DMS53 treated with DMSO at 0.1 percent for 48 hours (cell line): ENCODE measurements at regions not wholly inside any gene's neighbourhood (a gene's known extent, or its start where the extent isn't known, plus 50 kb on each side); places are given as distances from the start of the nearest gene placed in this dataset.

Experiments
- DNase-seq: peaks from one replicate; lab custom pipeline; 2025; ENCODE audit not compliant: unreplicated experiment; lab: John Stamatoyannopoulos, UW

DNA sequence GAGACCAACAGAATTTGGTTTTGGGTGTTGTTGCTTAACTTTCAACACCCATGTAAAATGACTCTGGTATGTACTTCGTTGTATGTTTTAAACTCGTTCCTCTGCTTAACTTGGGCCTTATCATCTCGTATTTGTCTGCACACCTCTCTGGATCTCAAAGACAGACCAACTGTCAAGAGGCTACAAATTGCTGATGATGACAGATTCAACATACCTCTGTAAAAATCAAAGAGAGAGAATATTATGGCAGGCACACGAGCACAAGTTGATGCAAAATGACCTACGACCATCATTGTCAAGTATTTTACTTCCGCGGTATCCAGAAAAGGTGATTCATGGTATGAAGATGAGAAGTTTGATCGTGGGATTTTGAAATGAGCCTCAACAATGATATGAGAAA lies 132.1 kb upstream of the ARGLU1 start:
- DNase-seq = no peak

DNA sequence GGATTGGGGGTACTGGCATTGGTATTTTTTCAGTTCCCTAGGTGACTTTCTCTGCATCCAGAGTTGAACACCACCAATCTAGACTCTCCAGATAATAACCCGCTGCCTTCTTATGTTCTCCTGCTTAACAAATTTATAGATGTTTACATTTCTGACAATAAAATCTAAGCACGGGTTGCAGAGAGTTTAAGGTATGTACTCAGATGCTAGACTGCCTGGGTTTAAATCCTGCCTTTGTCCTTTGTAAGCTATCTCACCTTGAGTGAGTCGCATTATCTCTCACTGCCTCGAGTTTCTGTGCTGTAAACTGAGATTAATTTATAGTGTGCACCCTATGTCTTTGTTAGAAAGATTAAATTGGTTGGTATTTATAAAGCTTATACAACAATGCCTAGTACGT lies 131.4 kb upstream of the ARGLU1 start:
- DNase-seq = no peak

DNA sequence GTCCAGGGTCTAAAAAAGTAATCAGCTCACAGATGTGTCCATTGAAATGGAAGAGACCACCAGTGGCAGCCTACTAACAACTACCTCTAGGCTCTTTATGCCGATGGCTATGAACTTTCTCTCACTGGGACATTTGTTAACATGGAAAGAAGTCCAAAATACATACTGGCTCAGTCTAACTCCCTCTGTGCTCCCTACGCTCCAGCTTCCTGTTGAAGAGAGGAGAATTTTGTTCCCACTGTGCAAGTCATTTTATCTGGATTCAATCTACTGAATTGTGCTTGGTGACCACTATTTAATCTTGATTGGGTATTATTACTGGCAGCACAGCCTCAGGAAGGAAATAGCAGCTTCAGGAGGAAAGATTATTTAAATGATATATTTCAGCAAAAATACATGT lies 128.8 kb upstream of the ARGLU1 start:
- no peak for DNase-seq

DNA sequence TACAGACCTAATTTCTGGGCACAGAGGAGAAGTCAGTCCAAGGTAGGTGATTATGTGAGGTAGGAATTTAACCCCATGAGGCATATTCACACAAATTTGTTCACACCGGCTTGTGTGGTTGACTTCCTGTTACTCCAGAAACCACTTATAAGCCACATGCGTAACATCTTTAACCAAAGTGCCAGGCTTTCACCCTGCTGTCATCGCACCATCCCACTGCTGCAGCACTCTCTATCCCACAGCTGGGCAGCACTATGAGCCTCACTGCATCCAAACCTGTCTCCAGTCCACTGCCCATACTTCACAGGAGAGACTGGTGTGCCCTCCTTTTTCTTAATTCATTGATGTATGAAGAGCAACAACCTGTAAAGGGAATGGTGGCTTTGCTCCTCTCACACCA lies 128.2 kb upstream of the ARGLU1 start:
- DNase-seq = no peak

DNA sequence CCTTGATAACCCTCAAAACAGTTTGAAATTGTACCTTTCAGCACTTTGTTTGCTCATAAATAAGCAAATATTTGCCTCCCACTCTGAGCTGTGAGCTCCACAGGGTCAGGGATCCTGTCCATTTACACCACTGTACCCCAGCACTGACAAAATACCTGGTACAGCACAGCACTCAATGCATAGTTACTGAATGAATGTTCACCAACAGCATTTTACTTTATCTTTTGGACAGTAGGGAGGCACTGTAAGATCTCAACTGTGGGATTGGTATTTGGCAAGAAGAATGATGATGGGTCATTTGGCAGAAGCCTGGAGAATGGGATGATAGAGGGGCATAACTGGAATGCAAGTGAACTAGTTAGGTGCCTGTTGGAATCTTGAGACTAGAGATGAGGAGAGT lies 127.2 kb upstream of the ARGLU1 start:
- DNase-seq = no peak

DNA sequence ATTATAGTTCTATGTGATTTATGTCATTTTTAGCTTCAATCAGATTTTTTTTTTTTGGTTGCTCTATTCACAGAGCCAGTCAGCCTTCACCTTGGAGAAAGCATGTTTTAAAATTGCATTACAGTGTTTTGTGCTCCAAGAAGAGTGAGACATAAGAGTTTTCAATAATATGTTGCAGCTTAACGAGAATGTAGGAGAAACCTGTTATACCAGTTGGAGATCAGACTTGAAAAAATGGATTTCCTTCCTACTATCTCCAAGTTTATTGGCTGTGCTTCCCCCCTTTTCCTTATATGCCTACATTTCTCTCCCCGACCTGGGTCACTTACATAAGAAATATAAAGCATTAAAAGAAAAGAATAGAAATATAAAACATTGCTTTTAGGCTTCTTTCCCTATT lies 123.9 kb upstream of the ARGLU1 start:
- DNase-seq = peak; percentile 1

DNA sequence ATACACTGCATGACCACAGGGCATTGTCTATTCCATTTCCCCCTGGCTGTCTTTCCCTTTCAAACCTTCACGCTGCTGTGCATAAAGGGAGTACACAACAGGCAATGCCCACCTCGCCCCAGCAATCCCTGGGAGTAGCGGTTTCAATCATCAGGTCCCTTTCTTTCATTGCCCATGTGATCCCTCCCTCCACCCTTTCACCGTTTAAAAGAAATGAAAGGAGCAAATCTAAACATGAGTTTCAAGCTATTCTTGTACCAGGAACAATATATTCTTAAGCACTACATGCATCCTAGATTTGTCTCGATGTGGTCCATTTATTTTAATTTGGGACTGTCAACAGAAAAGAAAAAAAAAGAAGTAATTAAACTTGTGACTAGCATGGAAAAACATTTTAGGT lies 123.4 kb upstream of the ARGLU1 start:
- no peak for DNase-seq

DNA sequence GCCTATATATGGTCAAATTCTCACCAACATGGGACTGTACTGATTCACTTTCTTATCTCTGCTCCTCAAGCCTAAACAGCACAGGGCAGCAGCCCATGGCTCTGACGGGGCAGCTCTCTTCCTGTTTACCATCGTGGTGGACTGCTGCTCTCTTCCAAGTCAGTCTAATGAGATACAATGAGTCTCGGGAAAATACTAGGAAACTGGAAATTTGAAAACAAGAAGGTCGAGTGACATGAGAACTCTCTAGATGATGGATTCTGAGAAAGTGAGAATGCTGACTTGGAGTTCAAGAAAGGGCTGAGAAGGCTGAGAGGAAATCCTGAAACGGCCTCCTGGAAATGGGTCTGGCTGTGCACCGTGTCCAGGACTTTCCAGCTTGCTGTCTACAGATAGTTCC lies 122.8 kb upstream of the ARGLU1 start:
- no peak for DNase-seq

DNA sequence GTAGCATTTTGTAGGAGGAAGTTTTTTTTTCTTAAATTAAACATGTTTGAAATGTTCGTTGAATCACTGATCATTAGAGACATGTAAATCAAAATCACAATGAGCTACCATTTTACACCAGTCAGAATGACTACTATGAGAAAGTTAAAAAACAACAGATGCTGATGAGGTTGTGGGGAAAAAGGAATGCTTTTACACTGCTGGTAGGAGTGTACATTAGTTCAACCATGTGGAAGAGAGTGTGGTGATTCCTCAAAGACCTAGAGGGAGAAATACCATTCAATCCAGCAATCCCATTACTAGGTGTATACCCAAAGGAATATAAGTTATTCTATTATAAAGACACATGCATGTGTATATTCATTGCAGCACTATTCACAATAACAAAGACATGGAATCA lies 122.0 kb upstream of the ARGLU1 start:
- DNase-seq = no peak

DNA sequence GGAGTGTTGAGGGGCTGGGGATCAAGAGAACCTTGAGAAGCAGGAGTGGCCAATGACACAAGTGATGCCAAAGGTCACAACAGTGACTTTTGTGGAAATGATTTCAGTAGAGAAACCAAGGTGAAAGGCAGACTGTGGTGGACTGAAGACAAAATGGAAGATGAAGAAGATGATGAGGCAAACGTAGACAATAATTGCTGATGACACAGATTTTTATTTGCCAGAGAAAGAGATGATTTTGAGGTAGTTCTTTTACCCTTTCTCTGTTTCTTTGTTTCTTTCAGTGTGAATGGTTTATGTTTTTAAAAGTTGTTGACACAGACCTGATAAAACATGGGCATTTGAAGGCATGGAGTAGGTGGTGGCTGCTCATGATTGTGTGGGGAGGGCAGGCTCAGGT lies 121.0 kb upstream of the ARGLU1 start:
- no peak for DNase-seq

DNA sequence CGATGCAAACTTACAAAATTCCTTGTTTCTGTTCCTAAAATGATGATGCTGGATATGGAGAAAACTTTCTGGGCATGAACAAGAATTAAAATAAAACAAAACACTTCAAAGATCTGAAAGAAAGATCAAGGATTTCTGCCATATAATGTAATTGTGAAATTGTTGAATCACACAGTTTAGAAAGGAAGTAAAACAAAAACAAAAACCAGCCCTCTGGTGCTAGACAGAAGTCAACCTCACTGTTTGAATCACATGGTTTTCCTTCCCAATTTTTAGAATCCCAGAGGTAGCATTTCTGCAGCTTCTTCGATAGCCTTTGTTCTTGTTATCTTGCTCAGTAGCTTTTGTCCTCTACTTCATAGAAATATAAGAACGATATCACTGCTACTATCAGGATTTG lies 118.2 kb upstream of the ARGLU1 start:
- no peak for DNase-seq

DNA sequence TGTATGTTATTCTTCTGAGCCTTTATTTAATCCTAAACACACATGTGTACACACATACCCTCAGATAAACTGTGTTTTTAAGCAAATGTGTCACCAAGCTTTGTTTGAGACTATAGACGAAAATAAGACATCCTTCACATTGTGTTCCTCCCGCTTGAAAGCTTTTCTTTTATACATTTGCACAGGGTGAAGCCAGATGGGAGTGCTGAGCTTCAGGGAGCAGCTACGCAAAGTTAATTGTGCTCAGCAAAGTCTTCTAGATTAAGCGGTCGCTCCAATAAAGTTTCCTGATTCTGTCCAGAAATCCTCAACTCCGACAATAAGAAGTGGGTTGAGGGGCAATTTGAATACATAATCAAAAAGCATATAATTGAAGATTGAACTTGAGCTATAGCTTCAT lies 117.2 kb upstream of the ARGLU1 start:
- no peak for DNase-seq

DNA sequence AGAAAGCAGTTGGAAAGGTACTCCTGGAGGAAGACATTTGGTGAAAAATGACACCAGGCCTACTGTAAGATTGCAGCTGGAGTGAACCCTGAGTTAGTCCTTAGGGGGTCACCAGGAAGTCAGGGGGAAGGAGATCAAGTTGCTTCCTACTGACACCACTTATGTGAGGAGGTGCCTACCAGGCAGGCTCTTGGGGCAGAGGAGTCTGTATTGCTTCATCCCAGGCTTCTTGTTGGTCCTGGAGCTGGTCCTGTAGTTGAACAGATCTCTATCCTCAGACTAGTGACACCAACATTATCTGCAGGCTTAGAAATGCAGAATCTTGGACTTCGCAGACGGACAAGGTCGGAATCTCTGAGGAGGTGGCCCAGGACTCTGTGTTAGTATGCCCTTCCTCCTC lies 116.0 kb upstream of the ARGLU1 start:
- no peak for DNase-seq

DNA sequence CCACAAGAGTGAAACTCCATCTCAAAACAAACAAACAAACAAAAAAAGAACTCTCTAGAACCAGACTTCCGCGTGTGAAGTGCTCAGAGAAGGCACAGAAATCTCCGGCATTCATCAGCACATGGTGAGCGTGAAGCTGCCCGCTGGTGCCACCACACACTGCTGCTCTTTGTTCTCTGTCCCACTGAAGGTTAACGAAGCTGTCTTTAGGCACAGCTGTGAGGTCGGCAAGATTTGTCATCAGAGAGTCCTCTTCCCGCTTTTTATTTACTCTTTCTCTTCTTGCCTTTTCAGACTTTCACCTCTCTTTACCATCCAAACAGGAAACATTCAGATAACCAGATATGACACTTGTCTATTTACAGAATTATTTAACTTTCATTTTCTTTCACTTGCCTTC lies 115.2 kb upstream of the ARGLU1 start:
- no peak for DNase-seq

DNA sequence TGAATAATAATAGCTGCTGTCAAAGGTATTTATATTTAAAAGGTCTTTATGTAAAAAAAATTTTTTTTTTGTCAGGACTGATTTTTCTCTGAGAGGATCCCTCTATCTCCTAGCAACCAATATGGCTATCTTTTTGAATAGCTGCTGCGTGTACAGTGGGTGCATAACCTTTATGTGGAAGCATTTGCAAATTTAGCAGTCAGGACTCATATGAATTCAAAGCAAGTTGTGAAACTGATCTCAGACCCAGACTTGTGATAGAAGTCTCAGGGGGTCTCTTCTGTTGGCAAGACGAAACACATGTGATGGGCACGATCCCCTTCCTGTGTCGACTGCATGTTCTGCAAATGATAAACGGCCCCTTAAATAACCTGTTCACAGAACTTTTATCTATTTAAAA lies 114.1 kb upstream of the ARGLU1 start:
- no peak for DNase-seq

DNA sequence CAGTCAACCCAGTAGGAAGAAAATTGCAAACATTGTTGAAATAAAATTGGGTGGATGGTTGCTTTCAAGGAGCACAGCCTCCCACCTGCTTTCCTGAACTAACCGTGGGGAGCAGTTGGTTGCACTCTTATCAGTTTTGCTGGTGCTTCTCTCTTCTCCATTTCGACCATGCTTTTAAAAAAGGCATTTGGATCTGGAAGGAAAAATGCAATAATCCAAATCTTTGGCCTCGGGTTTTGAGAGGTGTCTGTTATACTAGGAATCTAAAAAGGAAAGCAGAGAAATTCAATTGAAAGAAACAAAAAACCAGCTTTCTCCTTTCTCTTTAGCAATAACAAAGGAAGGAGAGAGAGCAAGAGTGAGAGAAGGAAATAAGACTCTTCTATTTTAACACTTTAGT lies 113.6 kb upstream of the ARGLU1 start:
- DNase-seq = no peak

DNA sequence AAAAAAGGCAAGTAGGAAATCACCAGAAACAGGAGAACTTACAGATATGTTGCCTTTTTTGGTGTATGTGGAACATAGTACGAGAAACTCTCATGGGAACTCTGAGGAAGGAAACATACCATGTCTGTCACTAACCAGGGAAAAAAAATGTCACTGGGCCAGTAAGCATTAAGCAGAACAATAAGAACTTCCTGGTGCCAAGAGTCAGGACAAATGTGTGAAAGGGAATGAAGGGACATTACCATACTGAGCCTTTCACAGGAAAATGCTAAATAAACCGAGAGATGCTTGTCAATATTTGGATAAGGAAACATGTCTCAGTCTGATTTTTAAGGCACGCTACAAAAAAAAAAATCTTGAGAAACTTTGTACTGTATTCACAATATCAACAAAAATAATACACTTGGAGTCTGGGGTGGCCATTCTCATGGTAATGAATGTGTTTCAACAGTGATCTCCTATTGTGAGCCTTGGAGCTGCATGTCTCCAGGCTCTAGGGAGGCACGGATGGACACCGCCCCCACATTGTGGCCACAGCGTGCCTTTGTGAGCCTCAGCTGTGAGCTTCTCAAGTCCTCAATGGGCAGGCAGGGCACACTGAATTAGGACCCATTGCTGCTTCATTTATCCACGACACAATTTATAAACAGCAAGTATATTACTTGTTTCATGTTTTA lies 113.0 kb upstream of the ARGLU1 start:
- no peak for DNase-seq

DNA sequence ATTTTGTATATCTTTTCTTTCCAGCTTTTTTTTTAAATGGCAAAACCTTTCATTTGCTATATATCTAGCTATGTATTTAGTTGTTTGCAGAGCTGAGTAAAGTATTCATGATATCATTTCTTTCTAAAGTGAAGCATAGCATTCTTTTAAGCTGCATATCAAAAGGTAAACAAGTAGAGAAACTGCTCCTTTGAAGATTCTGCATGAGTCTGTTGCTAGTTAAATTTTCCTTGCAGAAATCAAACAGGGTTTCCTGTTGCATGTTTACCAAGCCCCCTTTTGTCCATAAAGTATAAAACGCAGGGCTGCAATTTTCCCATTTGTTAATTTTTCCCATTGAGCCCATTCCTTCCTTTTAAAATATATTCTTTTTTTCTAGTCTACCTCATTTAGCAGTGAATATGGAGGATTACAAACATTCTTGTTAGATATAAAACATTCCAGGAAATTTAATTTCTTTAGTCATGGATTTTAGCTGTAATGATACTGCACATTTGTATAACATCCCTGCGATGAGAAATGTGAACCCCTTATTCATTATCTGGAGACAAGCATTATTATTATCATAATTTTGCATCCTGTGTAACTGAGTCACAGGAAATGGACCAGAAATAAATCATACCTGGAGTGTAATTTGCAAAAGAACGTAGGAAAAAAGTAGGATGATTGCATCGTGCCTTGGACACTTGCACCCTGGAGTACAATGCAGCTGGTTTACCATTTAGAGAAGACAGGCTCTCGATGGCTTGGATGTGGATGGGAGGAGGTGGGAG lies 110.9 kb upstream of the ARGLU1 start:
- no peak for DNase-seq

DNA sequence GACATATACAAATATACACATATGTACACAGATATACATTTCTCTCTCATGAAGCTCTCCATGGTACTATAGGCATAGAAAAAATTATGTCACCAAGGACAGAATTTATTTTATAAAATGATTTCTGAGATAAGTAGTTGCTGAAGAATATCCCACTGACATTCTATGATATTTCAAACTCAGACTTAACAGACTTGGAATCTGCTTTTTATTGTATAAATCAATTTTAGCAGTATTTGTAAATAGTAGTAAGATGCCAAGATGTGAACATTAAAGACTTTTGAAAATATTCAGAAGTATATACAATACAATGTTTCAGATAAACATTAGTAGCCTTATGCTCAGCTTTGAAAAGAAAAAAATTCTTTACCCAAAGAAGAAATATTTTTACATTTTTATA lies 107.4 kb upstream of the ARGLU1 start:
- DNase-seq = no peak

DNA sequence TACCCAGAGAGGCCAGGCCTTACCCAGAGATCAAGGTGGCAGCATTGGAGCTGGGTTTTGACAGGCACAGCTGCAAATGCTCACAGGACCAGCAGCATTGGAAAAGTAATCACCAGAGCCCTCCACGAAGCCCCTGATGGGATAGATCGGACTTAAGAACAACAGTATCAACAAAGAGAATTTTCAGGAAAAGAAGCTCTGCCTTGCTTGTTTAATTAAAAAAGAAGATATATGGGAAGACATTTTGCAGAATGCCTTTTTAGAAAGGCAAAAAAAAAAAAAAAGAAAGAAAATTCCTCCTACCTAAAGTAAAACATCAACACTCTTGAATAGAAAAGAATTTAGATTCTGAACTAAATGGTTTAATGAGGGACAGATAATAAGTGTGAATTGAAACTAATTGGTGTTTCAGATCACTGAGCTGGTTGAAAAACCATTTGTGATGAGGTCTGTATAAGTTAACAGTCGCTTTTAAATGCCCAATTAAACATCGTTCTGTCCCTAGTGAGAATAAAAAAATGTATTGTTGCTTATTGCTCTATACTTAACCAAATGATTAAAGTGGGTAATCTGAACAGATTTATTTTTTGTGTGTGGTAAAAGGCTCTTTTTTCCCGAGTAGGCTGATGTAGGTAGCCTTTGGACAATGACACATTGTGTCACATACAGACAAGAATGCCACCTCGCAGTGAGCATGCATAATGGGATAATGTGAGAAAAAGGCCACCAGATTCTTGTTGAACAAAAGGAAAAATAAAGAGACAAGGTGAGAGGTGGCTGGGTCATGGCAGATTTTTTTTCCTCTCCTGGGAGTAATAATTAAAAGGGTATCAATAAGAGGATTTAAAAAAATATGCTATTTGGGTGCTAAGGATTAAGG lies 93.0 kb upstream of the ARGLU1 start:
- DNase-seq = no peak

DNA sequence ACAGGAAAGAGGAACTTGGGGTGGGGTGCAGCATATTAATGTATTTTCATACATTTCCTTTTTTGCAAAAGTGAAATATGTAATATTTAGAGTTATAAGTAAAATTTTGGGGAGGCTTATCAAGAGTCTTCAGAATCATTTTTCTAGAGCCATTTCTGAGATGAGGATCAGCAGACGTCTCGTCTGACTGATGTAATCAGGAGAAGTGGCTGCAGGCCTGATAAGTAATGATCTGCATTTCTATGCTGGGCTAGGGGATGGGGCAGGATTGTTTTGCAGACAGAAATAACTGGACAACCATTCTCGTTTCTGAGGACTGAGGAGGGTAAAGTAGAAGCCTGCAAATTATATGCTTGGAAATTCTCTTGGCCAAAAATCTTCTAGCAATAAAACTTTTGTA lies 89.2 kb upstream of the ARGLU1 start:
- DNase-seq = no peak

DNA sequence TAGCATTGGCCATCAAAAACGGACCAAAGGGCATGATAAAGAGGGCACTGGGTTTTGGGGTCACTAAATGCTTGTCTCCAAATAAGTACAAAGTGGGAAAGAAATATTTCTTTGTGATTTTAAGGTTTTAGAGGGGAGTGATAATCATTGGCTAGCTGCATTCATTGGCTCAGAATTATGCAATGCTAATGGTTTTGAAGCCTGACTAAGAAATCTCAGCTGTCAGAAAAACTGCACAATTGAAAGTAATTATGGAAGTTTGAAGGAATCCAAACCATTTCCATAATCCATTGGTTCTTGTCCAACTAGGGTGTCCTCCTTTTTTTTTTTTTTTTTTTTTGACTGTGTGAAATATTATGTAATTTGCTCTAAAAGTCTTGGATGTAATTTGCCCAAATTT lies 88.2 kb upstream of the ARGLU1 start:
- DNase-seq = no peak
